ENCODE measurements at regions not wholly inside any gene's neighbourhood (a gene's known extent, or its start where the extent isn't known, plus 50 kb on each side); places are given as distances from the start of the nearest gene placed in this dataset.
"Not testable (repeated sequence)": the region's sequence is repeated elsewhere in the genome, so short reads cannot be mapped to it uniquely, and the experiment has no call there.

- Histone ChIP-seq H3K36me3 (ENCODE audit: control insufficient read depth, low read depth, low read length) (no peaks in the 10 kb centered on the region), H3K4me3 (ENCODE audit: low read length) (no peak overlapping the region), H3K27me3 (ENCODE audit: control insufficient read depth, insufficient read depth, low read length) (no peaks in the 10 kb centered on the region), H3K27ac (ENCODE audit: low read length) (no peak overlapping the region), H3K9me3 (ENCODE audit: control insufficient read depth, low read depth, low read length) (no peaks in the 10 kb centered on the region), H3K9ac (ENCODE audit: low read length) (no peak overlapping the region), H3K4me1 (ENCODE audit: control insufficient read depth, low read depth, low read length) (no peaks in the 10 kb centered on the region)
Measured at GRCh38 chr14:46596236-46596635, 55.3 kb downstream of the RPL10L start.

DNA sequence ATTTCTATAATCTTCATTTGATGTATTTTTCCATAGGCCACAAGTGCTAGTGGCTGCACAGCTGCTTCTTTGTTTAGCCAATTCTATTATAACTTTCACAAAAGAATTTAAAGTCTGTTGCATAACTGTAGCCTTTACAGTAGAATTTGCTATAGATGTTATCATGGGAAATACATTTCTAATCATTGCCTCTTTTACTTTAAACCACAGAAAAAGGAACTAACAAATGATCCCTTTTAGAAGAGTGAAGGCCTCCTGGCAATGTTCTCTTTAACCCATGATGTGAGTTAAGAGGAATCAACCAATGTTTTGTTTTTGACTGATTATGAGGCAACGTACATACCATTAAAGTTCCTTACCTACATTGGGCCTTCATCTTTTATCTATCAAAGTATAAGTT lies 68.8 kb downstream of the RPL10L start:
- H3K9me3 ChIP-seq (ENCODE audit: control insufficient read depth, low read depth, low read length): no peaks in the 10 kb centered on the region
- no peak overlapping the region for H3K4me3 ChIP-seq (ENCODE audit: low read length)
- H3K9ac ChIP-seq (ENCODE audit: low read length): no peak overlapping the region
- H3K27me3 ChIP-seq (ENCODE audit: control insufficient read depth, insufficient read depth, low read length): no peaks in the 10 kb centered on the region
- no peaks in the 10 kb centered on the region for H3K36me3 ChIP-seq (ENCODE audit: control insufficient read depth, low read depth, low read length)
- peaks cover 4% of the 10 kb centered on the region for H3K4me1 ChIP-seq (ENCODE audit: control insufficient read depth, low read depth, low read length)
- H3K27ac ChIP-seq (ENCODE audit: low read length): no peak overlapping the region

- Histone ChIP-seq H3K27ac (ENCODE audit: low read length) (no peak overlapping the region), H3K9me3 (ENCODE audit: control insufficient read depth, low read depth, low read length) (no peaks in the 10 kb centered on the region), H3K9ac (ENCODE audit: low read length) (no peak overlapping the region), H3K36me3 (ENCODE audit: control insufficient read depth, low read depth, low read length) (no peaks in the 10 kb centered on the region), H3K4me1 (ENCODE audit: control insufficient read depth, low read depth, low read length) (no peaks in the 10 kb centered on the region), H3K4me3 (ENCODE audit: low read length) (no peak overlapping the region), H3K27me3 (ENCODE audit: control insufficient read depth, insufficient read depth, low read length) (no peaks in the 10 kb centered on the region)
Measured at GRCh38 chr14:46581036-46581671, 70.4 kb downstream of the RPL10L start.

- Histone ChIP-seq H3K4me3 (ENCODE audit: low read length) (no peak overlapping the region), H3K27ac (ENCODE audit: low read length) (no peak overlapping the region), H3K27me3 (ENCODE audit: control insufficient read depth, insufficient read depth, low read length) (no peaks in the 10 kb centered on the region), H3K36me3 (ENCODE audit: control insufficient read depth, low read depth, low read length) (no peaks in the 10 kb centered on the region), H3K9ac (ENCODE audit: low read length) (no peak overlapping the region), H3K9me3 (ENCODE audit: control insufficient read depth, low read depth, low read length) (no peaks in the 10 kb centered on the region), H3K4me1 (ENCODE audit: control insufficient read depth, low read depth, low read length) (peaks cover 4% of the 10 kb centered on the region)
Measured at GRCh38 chr14:46574978-46575375, 76.6 kb downstream of the RPL10L start.

DNA sequence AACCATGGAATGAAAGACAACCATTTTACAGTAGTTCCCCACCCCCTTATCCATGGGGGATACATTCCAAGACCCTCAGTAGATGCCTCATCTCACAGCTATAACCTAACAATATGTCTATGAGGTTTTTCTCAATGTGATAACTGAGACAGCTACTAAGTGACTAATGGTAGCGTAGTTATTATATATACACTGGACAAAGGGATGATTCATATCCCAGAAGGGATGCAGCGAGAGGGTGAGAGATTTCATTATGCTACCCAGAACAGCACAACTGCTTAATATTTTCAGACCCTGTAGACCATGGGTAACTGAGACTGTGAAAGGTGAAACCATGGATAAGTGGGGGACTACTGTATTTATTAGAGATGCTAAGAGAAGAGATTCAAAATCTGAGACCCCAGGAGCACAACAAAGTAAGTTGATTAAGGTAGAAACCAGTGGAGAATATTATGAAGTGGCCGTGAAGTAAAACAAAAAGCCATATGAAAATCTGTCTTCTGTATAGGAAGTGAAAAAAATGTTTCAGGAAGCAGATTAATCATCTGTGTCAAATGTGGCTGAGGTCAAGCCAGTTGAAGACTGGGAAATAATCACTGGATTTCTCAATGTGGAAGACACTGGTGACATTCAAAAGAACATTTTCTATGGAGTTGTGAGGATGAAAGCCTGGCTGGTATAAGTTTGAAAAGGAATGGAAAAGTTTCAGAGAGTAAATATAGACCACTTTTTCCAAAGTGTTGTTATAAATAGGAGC lies 77.2 kb downstream of the RPL10L start:
- Histone ChIP-seq H3K4me1 (ENCODE audit: control insufficient read depth, low read depth, low read length) (peaks cover 4% of the 10 kb centered on the region), H3K4me3 (ENCODE audit: low read length) (no peak overlapping the region), H3K27me3 (ENCODE audit: control insufficient read depth, insufficient read depth, low read length) (no peaks in the 10 kb centered on the region), H3K9me3 (ENCODE audit: control insufficient read depth, low read depth, low read length) (no peaks in the 10 kb centered on the region), H3K27ac (ENCODE audit: low read length) (no peak overlapping the region), H3K36me3 (ENCODE audit: control insufficient read depth, low read depth, low read length) (no peaks in the 10 kb centered on the region), H3K9ac (ENCODE audit: low read length) (no peak overlapping the region)

DNA sequence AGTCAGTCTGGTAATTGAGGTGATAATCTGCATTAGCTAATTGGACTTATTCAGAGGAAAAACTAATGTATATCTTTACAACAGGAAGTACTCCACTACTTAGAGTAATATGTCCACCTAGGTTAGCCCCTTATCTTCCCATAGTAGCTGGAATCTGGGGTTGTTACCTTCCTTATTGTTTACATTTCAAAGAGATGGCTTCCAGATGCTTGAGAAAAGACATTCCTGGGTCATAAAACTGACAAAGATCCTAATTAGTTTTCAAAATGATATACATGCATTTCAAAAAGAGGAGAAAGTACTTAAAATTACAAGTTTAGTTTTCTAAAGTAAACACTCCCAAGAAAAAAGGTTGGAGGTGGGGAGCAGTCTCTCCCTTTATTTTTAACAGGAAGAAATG lies 78.1 kb downstream of the RPL10L start:
- H3K27me3 ChIP-seq (ENCODE audit: control insufficient read depth, insufficient read depth, low read length): no peaks in the 10 kb centered on the region
- peaks cover 4% of the 10 kb centered on the region for H3K4me1 ChIP-seq (ENCODE audit: control insufficient read depth, low read depth, low read length)
- H3K9me3 ChIP-seq (ENCODE audit: control insufficient read depth, low read depth, low read length): no peaks in the 10 kb centered on the region
- H3K9ac ChIP-seq (ENCODE audit: low read length): no peak overlapping the region
- no peak overlapping the region for H3K4me3 ChIP-seq (ENCODE audit: low read length)
- no peak overlapping the region for H3K27ac ChIP-seq (ENCODE audit: low read length)
- no peaks in the 10 kb centered on the region for H3K36me3 ChIP-seq (ENCODE audit: control insufficient read depth, low read depth, low read length)

DNA sequence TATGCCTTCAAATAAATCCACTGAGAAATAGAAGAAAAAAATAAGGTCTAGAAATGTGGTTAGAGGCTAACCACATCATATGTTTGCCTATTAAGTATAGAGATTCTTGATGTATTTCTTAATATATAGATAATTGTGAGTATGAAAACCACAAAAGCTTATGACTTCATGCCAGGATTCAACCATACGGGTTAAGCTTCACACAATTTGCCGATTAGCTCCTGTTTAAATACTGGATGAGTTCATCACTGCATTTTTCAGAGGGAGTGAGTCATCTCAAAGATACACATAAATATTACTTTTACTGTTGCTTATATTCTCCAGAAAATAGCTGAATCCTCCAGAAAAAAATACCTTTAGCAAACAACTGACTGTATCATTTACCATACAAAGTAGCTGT lies 79.6 kb downstream of the RPL10L start:
- peaks cover 4% of the 10 kb centered on the region for H3K4me1 ChIP-seq (ENCODE audit: control insufficient read depth, low read depth, low read length)
- H3K9ac ChIP-seq (ENCODE audit: low read length): no peak overlapping the region
- H3K36me3 ChIP-seq (ENCODE audit: control insufficient read depth, low read depth, low read length): no peaks in the 10 kb centered on the region
- H3K4me3 ChIP-seq (ENCODE audit: low read length): no peak overlapping the region
- no peaks in the 10 kb centered on the region for H3K9me3 ChIP-seq (ENCODE audit: control insufficient read depth, low read depth, low read length)
- H3K27ac ChIP-seq (ENCODE audit: low read length): no peak overlapping the region
- H3K27me3 ChIP-seq (ENCODE audit: control insufficient read depth, insufficient read depth, low read length): no peaks in the 10 kb centered on the region

DNA sequence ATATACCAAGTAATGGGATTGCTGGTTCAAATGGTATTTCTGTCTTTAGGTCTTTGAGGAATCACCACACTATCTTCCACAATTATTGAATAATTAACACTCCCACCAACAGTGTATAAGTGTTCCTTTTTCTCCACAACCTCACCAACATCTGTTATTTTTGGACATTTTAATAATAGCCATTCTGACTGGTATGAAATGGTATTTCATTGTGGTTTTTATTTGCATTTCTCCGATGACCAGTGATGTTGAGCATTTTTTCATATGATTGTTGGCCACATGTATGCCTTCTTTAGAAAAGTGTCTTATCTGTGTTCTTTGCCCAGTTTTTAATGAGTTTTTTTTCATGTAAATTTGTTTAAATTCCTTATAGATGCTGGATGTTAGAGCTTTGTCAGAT lies 83.4 kb downstream of the RPL10L start:
- not testable (repeated sequence) for H3K9me3 ChIP-seq (ENCODE audit: control insufficient read depth, low read depth, low read length); H3K27ac ChIP-seq (ENCODE audit: low read length); H3K4me3 ChIP-seq (ENCODE audit: low read length); H3K4me1 ChIP-seq (ENCODE audit: control insufficient read depth, low read depth, low read length); H3K27me3 ChIP-seq (ENCODE audit: control insufficient read depth, insufficient read depth, low read length); H3K36me3 ChIP-seq (ENCODE audit: control insufficient read depth, low read depth, low read length); H3K9ac ChIP-seq (ENCODE audit: low read length)

DNA sequence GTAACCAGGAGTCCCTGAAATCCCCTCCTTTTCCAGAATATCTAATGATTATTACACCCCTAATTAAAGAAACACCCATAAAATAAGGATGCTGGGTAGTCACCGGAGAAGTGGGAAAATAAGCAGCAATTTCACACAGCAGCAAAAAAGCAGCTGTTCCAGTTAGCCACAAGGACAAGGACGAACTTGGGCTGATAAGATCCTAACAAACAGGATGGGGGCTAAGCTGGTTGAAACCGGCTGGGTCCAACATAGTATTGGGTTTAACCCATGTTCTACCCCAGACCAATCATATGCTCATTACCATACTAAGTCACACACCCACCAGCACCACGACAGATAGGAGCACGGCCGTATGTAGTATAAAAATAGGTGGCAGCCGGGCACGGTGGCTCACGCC lies 100.7 kb downstream of the RPL10L start:
- Histone ChIP-seq H3K36me3 (ENCODE audit: control insufficient read depth, low read depth, low read length) (no peaks in the 10 kb centered on the region), H3K27me3 (ENCODE audit: control insufficient read depth, insufficient read depth, low read length) (no peaks in the 10 kb centered on the region), H3K9ac (ENCODE audit: low read length) (no peak overlapping the region), H3K9me3 (ENCODE audit: control insufficient read depth, low read depth, low read length) (no peaks in the 10 kb centered on the region), H3K4me3 (ENCODE audit: low read length) (no peak overlapping the region), H3K27ac (ENCODE audit: low read length) (no peak overlapping the region), H3K4me1 (ENCODE audit: control insufficient read depth, low read depth, low read length) (no peaks in the 10 kb centered on the region)

DNA sequence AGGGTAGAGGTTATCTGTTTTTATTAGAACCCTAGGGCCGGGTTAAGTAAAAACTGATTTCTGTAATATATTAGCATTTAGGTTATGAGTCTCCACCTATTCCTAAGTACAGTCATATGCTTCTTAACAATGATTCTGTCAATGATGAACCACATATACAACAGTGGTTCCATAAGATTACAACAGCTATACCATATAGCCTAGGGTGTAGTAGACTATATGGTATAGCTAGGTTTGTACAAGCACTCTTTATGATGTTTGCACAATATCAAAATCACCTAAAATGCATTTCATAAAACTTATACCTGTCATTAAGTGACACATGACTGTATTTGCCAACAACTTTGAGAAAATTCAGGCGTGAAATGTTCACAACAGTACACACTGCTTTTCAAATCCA lies 110.6 kb downstream of the RPL10L start:
- Histone ChIP-seq H3K27ac (ENCODE audit: low read length) (no peak overlapping the region), H3K27me3 (ENCODE audit: control insufficient read depth, insufficient read depth, low read length) (no peaks in the 10 kb centered on the region), H3K9me3 (ENCODE audit: control insufficient read depth, low read depth, low read length) (no peaks in the 10 kb centered on the region), H3K4me1 (ENCODE audit: control insufficient read depth, low read depth, low read length) (no peaks in the 10 kb centered on the region), H3K36me3 (ENCODE audit: control insufficient read depth, low read depth, low read length) (no peaks in the 10 kb centered on the region), H3K4me3 (ENCODE audit: low read length) (no peak overlapping the region), H3K9ac (ENCODE audit: low read length) (no peak overlapping the region)

DNA sequence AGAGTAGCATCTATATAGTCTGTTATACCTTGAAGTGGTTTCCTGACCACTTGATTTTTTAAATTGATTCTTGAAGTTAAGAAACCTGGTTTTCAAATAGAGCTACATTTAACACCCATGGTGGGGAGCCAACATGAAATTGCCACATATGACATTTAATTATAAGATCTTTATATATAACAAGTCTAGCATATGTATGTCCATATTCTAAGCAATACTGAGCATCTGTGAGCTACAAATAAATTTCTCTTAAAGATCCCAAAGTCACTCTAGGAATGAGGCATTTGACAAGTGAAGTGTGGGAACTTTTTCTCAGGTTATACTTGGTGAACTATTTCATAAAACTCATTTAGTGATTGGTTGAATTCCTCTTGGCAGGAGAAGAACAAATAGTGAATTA lies 132.5 kb downstream of the RPL10L start:
- H3K9me3 ChIP-seq (ENCODE audit: control insufficient read depth, low read depth, low read length): no peaks in the 10 kb centered on the region
- H3K9ac ChIP-seq (ENCODE audit: low read length): no peak overlapping the region
- no peaks in the 10 kb centered on the region for H3K4me1 ChIP-seq (ENCODE audit: control insufficient read depth, low read depth, low read length)
- no peaks in the 10 kb centered on the region for H3K36me3 ChIP-seq (ENCODE audit: control insufficient read depth, low read depth, low read length)
- H3K27ac ChIP-seq (ENCODE audit: low read length): no peak overlapping the region
- no peaks in the 10 kb centered on the region for H3K27me3 ChIP-seq (ENCODE audit: control insufficient read depth, insufficient read depth, low read length)
- no peak overlapping the region for H3K4me3 ChIP-seq (ENCODE audit: low read length)

DNA sequence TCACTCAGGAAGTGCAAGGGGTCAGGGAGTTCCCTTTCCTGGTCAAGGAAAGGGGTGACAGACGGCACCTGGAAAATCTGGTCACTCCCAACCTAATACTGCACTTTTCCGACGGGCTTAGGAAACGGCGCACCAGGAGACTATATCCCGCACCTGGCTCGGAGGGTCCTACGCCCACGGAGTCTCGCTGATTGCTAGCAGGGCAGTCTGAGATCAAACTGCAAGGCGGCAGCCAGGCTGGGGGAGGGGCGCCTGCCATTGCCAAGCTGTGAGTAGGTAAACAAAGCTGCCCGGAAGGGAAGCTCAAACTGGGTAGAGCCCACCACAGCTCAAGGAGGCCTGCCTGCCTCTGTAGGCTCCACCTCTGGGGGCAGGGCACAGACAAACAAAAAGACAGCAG lies 142.8 kb downstream of the RPL10L start:
- H3K27ac ChIP-seq (ENCODE audit: low read length); H3K27me3 ChIP-seq (ENCODE audit: control insufficient read depth, insufficient read depth, low read length); H3K9me3 ChIP-seq (ENCODE audit: control insufficient read depth, low read depth, low read length); H3K9ac ChIP-seq (ENCODE audit: low read length); H3K36me3 ChIP-seq (ENCODE audit: control insufficient read depth, low read depth, low read length); H3K4me3 ChIP-seq (ENCODE audit: low read length); H3K4me1 ChIP-seq (ENCODE audit: control insufficient read depth, low read depth, low read length): not testable (repeated sequence)
